ENCODE measurements at regions not wholly inside any gene's neighbourhood (a gene's known extent, or its start where the extent isn't known, plus 50 kb on each side); places are given as distances from the start of the nearest gene placed in this dataset.
"Not testable (repeated sequence)": the region's sequence is repeated elsewhere in the genome, so short reads cannot be mapped to it uniquely, and the experiment has no call there.

- no peaks in the 10 kb centered on the region for H3K36me3 ChIP-seq (ENCODE audit: insufficient read depth, low read length)
- H3K9me3 ChIP-seq (ENCODE audit: low read length) = no peaks in the 10 kb centered on the region
- H2AFZ ChIP-seq (ENCODE audit: low read length) = no peak overlapping the region
- H3K27me3 ChIP-seq (ENCODE audit: low read length) = no peaks in the 10 kb centered on the region
- H3K4me3 ChIP-seq (ENCODE audit: low read length) = no peak overlapping the region
- H3K9me2 ChIP-seq (replicated peaks; ENCODE audit: insufficient read depth, low read length) = no peaks in the 10 kb centered on the region
- peaks cover 5% of the 10 kb centered on the region; the same call in 1 of the 2 replicates for H4K20me1 ChIP-seq (ENCODE audit: insufficient read depth, low read depth, low read length)
- DNase-seq = no peak
- H3K4me1 ChIP-seq (ENCODE audit: low read length) = peaks cover 25% of the 10 kb centered on the region
- no peak overlapping the region for H3K9ac ChIP-seq (ENCODE audit: low read length)
- H3K79me2 ChIP-seq (ENCODE audit: low read length) = no peaks in the 10 kb centered on the region
- H3K27ac ChIP-seq (ENCODE audit: low read length) = no peak overlapping the region
- no peak overlapping the region for H3K4me2 ChIP-seq (ENCODE audit: low read depth, low read length, poor library complexity, severe bottlenecking)
Observed at GRCh38 chr22:48819232-48819631, 1008.4 kb downstream of the BRD1 start.

GRCh38 chr22:48817491-48817890 is 1010.2 kb downstream of the BRD1 start:
- not testable (repeated sequence) for H2AFZ ChIP-seq (ENCODE audit: low read length); DNase-seq; H3K27me3 ChIP-seq (ENCODE audit: low read length); H3K9ac ChIP-seq (ENCODE audit: low read length); H3K9me2 ChIP-seq (replicated peaks; ENCODE audit: insufficient read depth, low read length); H3K4me2 ChIP-seq (ENCODE audit: low read depth, low read length, poor library complexity, severe bottlenecking); H3K79me2 ChIP-seq (ENCODE audit: low read length); H3K27ac ChIP-seq (ENCODE audit: low read length); H3K9me3 ChIP-seq (ENCODE audit: low read length); H3K36me3 ChIP-seq (ENCODE audit: insufficient read depth, low read length); H3K4me3 ChIP-seq (ENCODE audit: low read length); H4K20me1 ChIP-seq (ENCODE audit: insufficient read depth, low read depth, low read length)
- H3K4me1 ChIP-seq (ENCODE audit: low read length) = peaks cover 25% of the 10 kb centered on the region

DNA sequence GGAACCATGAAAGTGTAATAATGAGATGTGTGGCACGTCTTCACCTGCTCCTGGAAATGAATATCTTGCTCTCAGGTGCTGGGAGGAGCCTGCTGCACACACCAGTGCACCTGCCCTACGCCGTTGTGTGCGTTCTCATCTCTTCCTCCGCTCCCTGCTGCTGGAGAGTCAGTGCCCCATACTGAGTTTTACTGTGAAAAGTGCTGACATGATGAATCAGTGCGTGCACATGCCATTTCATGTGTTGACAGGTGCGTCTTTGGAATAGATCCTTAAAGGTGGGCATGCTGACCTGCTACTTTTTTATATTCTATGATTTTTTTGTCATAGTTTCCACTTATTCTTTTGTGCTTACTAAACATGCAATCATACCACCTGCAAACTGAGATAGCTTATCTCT is 1015.8 kb downstream of the BRD1 start:
- no peak for DNase-seq
- no peaks in the 10 kb centered on the region for H3K79me2 ChIP-seq (ENCODE audit: low read length)
- H3K36me3 ChIP-seq (ENCODE audit: insufficient read depth, low read length) = no peaks in the 10 kb centered on the region
- H3K4me2 ChIP-seq (ENCODE audit: low read depth, low read length, poor library complexity, severe bottlenecking) = no peak overlapping the region
- H3K9ac ChIP-seq (ENCODE audit: low read length) = no peak overlapping the region
- H3K27ac ChIP-seq (ENCODE audit: low read length) = no peak overlapping the region
- no peak overlapping the region for H3K4me3 ChIP-seq (ENCODE audit: low read length)
- no peak overlapping the region for H2AFZ ChIP-seq (ENCODE audit: low read length)
- no peaks in the 10 kb centered on the region for H4K20me1 ChIP-seq (ENCODE audit: insufficient read depth, low read depth, low read length)
- no peaks in the 10 kb centered on the region for H3K27me3 ChIP-seq (ENCODE audit: low read length)
- H3K9me2 ChIP-seq (replicated peaks; ENCODE audit: insufficient read depth, low read length) = no peaks in the 10 kb centered on the region
- H3K4me1 ChIP-seq (ENCODE audit: low read length) = no peaks in the 10 kb centered on the region
- H3K9me3 ChIP-seq (ENCODE audit: low read length) = no peaks in the 10 kb centered on the region

- H3K79me2 ChIP-seq (ENCODE audit: low read length) = no peaks in the 10 kb centered on the region
- no peak overlapping the region for H3K4me2 ChIP-seq (ENCODE audit: low read depth, low read length, poor library complexity, severe bottlenecking)
- no peaks in the 10 kb centered on the region for H3K36me3 ChIP-seq (ENCODE audit: insufficient read depth, low read length)
- H3K4me1 ChIP-seq (ENCODE audit: low read length) = no peaks in the 10 kb centered on the region
- H3K27ac ChIP-seq (ENCODE audit: low read length) = no peak overlapping the region
- no peaks in the 10 kb centered on the region for H3K9me2 ChIP-seq (replicated peaks; ENCODE audit: insufficient read depth, low read length)
- H3K27me3 ChIP-seq (ENCODE audit: low read length) = no peaks in the 10 kb centered on the region
- no peaks in the 10 kb centered on the region for H3K9me3 ChIP-seq (ENCODE audit: low read length)
- no peak overlapping the region for H3K4me3 ChIP-seq (ENCODE audit: low read length)
- H3K9ac ChIP-seq (ENCODE audit: low read length) = no peak overlapping the region
- H4K20me1 ChIP-seq (ENCODE audit: insufficient read depth, low read depth, low read length) = no peaks in the 10 kb centered on the region
- H2AFZ ChIP-seq (ENCODE audit: low read length) = no peak overlapping the region
- DNase-seq = no peak
Observed at GRCh38 chr22:48808038-48808960, 1019.4 kb downstream of the BRD1 start.

GRCh38 chr22:48807155-48807554 is 1020.5 kb downstream of the BRD1 start:
- no peaks in the 10 kb centered on the region for H3K4me1 ChIP-seq (ENCODE audit: low read length)
- no peak for DNase-seq
- H2AFZ ChIP-seq (ENCODE audit: low read length) = no peak overlapping the region
- H3K9me2 ChIP-seq (replicated peaks; ENCODE audit: insufficient read depth, low read length) = no peaks in the 10 kb centered on the region
- H3K36me3 ChIP-seq (ENCODE audit: insufficient read depth, low read length) = no peaks in the 10 kb centered on the region
- no peak overlapping the region for H3K9ac ChIP-seq (ENCODE audit: low read length)
- no peak overlapping the region for H3K4me2 ChIP-seq (ENCODE audit: low read depth, low read length, poor library complexity, severe bottlenecking)
- no peaks in the 10 kb centered on the region for H3K9me3 ChIP-seq (ENCODE audit: low read length)
- H4K20me1 ChIP-seq (ENCODE audit: insufficient read depth, low read depth, low read length) = no peaks in the 10 kb centered on the region
- H3K79me2 ChIP-seq (ENCODE audit: low read length) = no peaks in the 10 kb centered on the region
- no peaks in the 10 kb centered on the region for H3K27me3 ChIP-seq (ENCODE audit: low read length)
- no peak overlapping the region for H3K27ac ChIP-seq (ENCODE audit: low read length)
- H3K4me3 ChIP-seq (ENCODE audit: low read length) = no peak overlapping the region

GRCh38 chr22:48806227-48806781 is 1021.4 kb downstream of the BRD1 start:
- Histone ChIP-seq H3K4me3 (ENCODE audit: low read length) (no peak overlapping the region), H3K9me3 (ENCODE audit: low read length) (no peaks in the 10 kb centered on the region), H3K4me1 (ENCODE audit: low read length) (no peaks in the 10 kb centered on the region), H3K9ac (ENCODE audit: low read length) (no peak overlapping the region), H3K4me2 (ENCODE audit: low read depth, low read length, poor library complexity, severe bottlenecking) (no peak overlapping the region), H4K20me1 (ENCODE audit: insufficient read depth, low read depth, low read length) (no peaks in the 10 kb centered on the region), H3K36me3 (ENCODE audit: insufficient read depth, low read length) (no peaks in the 10 kb centered on the region), H2AFZ (ENCODE audit: low read length) (no peak overlapping the region), H3K27ac (ENCODE audit: low read length) (no peak overlapping the region), H3K79me2 (ENCODE audit: low read length) (no peaks in the 10 kb centered on the region), H3K9me2 (replicated peaks; ENCODE audit: insufficient read depth, low read length) (no peaks in the 10 kb centered on the region), H3K27me3 (ENCODE audit: low read length) (no peaks in the 10 kb centered on the region)
- no peak for DNase-seq

GRCh38 chr22:48805516-48805915 is 1022.2 kb downstream of the BRD1 start:
- no peaks in the 10 kb centered on the region for H3K36me3 ChIP-seq (ENCODE audit: insufficient read depth, low read length)
- no peak for DNase-seq

DNA sequence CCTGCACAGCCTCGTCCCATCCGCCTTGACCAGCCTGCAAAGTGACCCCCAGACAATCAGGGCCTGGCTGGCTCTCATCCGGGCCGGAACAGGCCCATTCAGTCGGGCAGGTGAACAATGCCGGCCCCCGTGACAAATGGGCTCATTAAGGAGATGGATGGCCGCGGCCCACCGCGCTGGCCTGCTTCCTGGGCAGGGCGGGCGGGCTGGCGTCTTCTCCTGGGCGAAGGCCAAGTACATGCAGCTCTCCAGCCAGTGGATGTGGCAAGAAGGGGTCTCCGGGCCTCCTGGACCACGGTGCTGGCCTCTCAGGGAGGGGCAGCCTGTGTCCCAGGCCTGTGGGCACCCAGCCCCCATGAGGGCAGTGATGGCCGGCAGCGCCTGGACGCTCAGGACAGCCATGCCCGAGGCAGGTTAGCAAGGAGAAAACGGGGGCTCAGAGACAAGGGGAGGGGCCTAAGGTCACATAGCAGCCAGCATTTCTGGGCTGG is 1022.8 kb downstream of the BRD1 start:
- H3K79me2 ChIP-seq (ENCODE audit: low read length) = no peaks in the 10 kb centered on the region
- H3K36me3 ChIP-seq (ENCODE audit: insufficient read depth, low read length) = no peaks in the 10 kb centered on the region
- no peaks in the 10 kb centered on the region for H3K27me3 ChIP-seq (ENCODE audit: low read length)
- H3K9me2 ChIP-seq (replicated peaks; ENCODE audit: insufficient read depth, low read length) = no peaks in the 10 kb centered on the region
- no peak for DNase-seq
- H3K9ac ChIP-seq (ENCODE audit: low read length) = no peak overlapping the region
- H3K4me1 ChIP-seq (ENCODE audit: low read length) = no peaks in the 10 kb centered on the region
- H4K20me1 ChIP-seq (ENCODE audit: insufficient read depth, low read depth, low read length) = no peaks in the 10 kb centered on the region
- H3K4me2 ChIP-seq (ENCODE audit: low read depth, low read length, poor library complexity, severe bottlenecking) = no peak overlapping the region
- H3K9me3 ChIP-seq (ENCODE audit: low read length) = no peaks in the 10 kb centered on the region
- H3K4me3 ChIP-seq (ENCODE audit: low read length) = no peak overlapping the region
- no peak overlapping the region for H2AFZ ChIP-seq (ENCODE audit: low read length)
- no peak overlapping the region for H3K27ac ChIP-seq (ENCODE audit: low read length)

More at GRCh38 chr22:48805516-48805915, 1022.2 kb downstream of the BRD1 start:
- Histone ChIP-seq H3K4me1 (ENCODE audit: low read length) (no peaks in the 10 kb centered on the region), H3K27ac (ENCODE audit: low read length) (no peak overlapping the region), H4K20me1 (ENCODE audit: insufficient read depth, low read depth, low read length) (no peaks in the 10 kb centered on the region), H3K4me2 (ENCODE audit: low read depth, low read length, poor library complexity, severe bottlenecking) (no peak overlapping the region), H3K9ac (ENCODE audit: low read length) (no peak overlapping the region), H2AFZ (ENCODE audit: low read length) (no peak overlapping the region), H3K27me3 (ENCODE audit: low read length) (no peaks in the 10 kb centered on the region), H3K9me2 (replicated peaks; ENCODE audit: insufficient read depth, low read length) (no peaks in the 10 kb centered on the region), H3K79me2 (ENCODE audit: low read length) (no peaks in the 10 kb centered on the region), H3K9me3 (ENCODE audit: low read length) (no peaks in the 10 kb centered on the region), H3K4me3 (ENCODE audit: low read length) (no peak overlapping the region)

Measured in Karpas-422 (cell line).